ENCODE measurements at regions not wholly inside any gene's neighbourhood (a gene's known extent, or its start where the extent isn't known, plus 50 kb on each side); places are given as distances from the start of the nearest gene placed in this dataset.

DNA sequence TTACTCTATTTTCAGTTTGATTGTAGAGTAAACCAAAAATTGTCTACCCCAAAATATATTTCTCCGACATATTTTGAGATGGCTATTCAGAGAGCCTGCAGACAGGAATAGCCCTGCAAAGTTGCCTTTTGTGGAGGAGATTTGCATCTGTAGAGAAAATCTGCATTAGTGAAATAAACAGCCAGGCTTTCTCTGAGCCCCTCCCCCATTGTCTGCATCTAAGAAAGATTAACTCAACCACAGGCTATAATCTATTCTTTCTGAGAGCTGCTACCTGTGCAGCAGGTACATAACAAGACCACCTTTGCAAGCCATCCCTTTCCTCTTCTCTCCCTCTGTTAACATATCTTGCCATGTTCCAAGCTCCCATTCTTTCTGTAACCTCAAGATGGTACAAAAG is 1034.2 kb downstream of the SORCS3 start:
- no peak for TF ChIP-seq CTCF (IDR thresholded peaks at IDR 0.05; ENCODE audit: low read depth, low read length, poor library complexity, severe bottlenecking)
- TF ChIP-seq EZH2phosphoT487 (IDR thresholded peaks at IDR 0.05; ENCODE audit: borderline replicate concordance, low read length) = no peak
